ENCODE measurements at regions not wholly inside any gene's neighbourhood (a gene's known extent, or its start where the extent isn't known, plus 50 kb on each side); places are given as distances from the start of the nearest gene placed in this dataset.
"Not testable (repeated sequence)": the region's sequence is repeated elsewhere in the genome, so short reads cannot be mapped to it uniquely, and the experiment has no call there.

GRCh38 chrX:89539150-89539549, 382.6 kb upstream of the TGIF2LX start:
- DNase-seq = not testable (repeated sequence)

GRCh38 chrX:89557146-89557545, 364.6 kb upstream of the TGIF2LX start:
- DNase-seq = not testable (repeated sequence)

GRCh38 chrX:89562079-89562478, 359.6 kb upstream of the TGIF2LX start:
- not testable (repeated sequence) for DNase-seq

DNA sequence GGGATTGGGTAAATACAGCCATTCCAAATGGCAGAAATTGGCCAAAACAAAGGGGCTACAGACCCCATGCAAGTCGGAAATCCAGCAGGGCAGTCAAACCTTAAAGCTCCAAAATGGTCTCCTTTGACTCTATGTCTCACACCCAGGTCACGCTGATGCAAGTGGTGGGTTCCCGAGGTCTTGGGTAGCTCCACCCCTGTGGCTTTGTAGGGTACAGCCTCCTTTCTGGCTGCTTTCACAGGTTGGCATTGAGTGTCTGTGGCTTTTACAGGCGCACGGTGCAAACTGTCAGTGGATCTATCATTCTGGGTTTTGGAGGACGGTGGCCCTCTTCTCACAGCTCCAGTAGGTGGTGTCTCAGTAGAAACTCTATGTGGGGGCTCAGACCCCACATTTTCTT, 358.6 kb upstream of the TGIF2LX start:
- not testable (repeated sequence) for DNase-seq

- not testable (repeated sequence) for DNase-seq
These were observed 353.9 kb upstream of the TGIF2LX start for GRCh38 chrX:89567787-89568186.

DNA sequence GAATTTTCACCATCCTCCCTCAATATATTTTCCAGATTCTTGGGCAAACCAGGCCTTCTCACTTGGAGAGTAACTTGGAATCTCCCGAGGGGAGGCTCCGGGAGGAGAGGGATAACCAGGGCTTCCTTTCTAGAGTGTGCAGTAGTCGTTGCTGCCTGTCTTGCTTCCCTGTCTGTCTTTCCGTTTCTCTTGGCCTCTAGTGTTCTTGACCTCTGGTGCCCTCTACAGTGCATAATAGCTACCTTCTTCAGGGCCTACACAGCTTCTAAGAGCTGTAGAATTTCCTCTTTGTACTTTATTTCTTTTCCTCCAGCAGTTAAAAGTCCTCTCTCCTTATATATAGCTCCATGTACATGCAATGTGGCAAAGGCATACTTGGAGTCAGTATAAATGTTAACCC, 339.8 kb upstream of the TGIF2LX start:
- DNase-seq = not testable (repeated sequence)

- not testable (repeated sequence) for DNase-seq
These were observed 289.9 kb upstream of the TGIF2LX start for GRCh38 chrX:89631858-89632257.

GRCh38 chrX:89635887-89636286, 285.8 kb upstream of the TGIF2LX start:
- DNase-seq = not testable (repeated sequence)

DNA sequence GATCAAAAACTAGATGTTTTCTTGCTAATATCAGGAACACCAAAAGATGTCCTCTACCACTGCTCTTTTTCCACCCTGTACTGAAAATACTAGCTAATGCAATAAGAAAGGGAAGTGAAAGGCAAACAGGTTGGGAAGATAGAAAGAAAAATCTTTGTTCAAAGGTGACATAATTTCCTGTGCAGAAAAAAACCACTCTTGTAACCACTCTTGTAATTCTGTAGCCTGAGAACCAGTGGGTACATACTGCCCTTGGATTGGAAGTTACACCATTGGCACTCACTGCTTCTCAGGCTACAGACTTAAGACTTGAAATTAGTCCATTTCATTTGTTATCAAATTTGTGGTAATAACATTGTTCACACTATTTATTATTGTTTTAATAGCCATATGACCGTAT, 263.0 kb upstream of the TGIF2LX start:
- not testable (repeated sequence) for DNase-seq

GRCh38 chrX:89706481-89706880, 215.2 kb upstream of the TGIF2LX start:
- DNase-seq = not testable (repeated sequence)

DNA sequence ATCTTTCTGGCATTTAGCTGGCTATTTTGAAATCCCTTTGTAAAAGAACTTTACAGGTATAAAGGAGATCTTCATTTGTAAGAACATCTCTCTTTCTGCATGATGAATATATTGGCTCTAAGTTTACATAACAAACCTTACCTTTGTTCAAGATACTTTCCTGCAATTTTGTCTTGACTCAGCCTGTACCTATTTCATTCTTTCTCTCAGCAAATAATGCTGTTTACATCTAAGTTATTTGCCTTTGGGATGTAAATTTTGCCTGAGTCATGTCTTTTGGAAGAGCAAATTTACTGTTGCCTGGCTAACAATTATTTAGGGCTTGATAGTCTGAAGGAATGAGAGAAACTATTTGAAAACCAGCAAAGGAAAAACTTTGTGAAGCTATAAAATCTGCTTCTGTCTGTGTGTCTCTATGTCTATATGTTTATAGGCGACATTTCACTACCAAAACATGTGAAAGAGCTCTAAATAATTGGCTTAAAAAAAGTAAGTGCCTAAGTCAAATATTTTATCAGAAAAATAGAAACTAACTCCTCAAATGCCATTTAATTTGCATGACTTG, 214.3 kb upstream of the TGIF2LX start:
- DNase-seq = not testable (repeated sequence)

DNA sequence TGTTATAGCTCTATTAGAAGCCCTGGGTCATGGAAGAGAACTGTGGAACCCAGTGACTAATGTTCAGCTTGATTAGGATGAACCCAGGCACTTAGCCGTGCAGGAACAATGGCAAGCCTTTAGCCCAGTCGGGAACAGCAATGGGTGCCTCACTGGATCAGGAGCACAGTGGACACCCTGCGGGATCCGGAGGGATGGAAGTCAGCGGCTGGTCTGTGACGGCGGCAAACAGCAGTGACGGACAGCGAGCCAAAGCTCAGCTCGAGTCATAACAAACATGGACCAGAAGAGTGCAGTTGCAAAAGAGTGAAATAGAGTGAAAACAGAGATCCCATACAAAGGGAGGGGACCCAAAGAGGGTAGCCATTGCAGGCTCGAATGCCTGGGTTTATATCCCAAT, 187.3 kb upstream of the TGIF2LX start:
- not testable (repeated sequence) for DNase-seq

- DNase-seq = not testable (repeated sequence)
These were observed 165.2 kb upstream of the TGIF2LX start for GRCh38 chrX:89756466-89756865.

DNA sequence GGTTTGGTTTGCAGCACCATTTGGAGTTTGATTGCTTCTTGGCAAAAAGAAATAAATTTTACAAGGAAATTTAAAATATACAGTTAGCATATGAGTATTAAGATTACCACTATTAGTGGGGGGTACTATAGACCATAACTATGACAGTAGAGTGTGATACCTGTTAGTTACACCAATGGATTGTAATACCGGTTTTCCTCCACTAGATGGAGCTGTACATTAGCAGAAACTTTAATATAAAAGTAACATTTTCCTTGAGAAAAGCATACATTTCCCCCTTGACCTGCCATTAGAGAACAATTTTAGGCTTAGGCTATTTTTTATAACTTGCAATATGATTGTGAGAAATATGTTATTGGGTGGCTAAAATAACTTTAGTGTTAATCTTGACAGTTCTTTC, 163.9 kb upstream of the TGIF2LX start:
- DNase-seq = peak in 1 of 2 experiments; percentile 13

DNA sequence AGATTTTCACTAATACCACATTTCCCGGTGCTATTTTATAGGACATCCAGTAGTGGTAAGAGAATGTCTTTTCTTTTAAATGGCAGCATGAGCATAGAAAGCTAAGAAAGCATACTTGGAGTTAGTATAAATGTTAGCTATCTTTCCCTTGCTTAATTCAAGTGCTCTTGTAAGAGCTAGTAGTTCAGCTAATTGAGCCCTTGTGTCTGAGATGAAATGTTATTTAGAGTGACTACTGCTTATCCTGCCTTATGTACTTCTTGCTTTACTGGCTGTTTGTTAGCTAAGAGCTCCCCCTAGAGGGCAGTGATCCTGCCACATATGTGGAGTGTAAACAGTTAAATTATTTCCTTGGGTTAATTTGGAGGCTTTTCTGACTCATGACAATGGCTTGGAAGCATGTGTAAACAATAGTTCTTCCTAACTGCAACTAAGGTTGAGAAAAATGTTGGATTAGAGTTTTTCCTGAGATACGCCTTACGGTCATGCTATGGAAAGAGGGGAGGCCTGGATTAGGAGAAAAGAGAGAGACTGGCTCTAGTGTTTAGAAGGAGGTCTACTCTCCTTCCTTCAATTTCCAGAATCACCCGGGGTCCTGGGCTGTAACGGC, 162.5 kb upstream of the TGIF2LX start:
- DNase-seq = not testable (repeated sequence)

DNA sequence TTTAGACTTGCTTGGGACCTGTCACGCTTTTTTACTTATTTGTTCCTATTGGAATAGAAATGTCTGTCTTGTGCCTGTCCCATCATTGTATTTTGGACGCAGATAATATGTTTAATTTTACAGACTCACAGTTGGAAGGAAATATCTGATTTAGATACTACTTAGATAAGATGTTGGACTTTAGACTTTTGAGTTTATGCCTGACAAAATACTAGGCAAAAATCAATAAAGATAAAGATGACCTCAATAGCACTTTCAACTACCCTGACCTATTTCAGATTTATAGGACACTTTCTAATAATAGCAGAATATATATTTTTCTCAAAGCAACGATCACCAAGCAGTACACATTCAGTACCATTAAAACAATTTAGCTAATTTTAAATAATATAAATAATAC, 150.1 kb upstream of the TGIF2LX start:
- not testable (repeated sequence) for DNase-seq

DNA sequence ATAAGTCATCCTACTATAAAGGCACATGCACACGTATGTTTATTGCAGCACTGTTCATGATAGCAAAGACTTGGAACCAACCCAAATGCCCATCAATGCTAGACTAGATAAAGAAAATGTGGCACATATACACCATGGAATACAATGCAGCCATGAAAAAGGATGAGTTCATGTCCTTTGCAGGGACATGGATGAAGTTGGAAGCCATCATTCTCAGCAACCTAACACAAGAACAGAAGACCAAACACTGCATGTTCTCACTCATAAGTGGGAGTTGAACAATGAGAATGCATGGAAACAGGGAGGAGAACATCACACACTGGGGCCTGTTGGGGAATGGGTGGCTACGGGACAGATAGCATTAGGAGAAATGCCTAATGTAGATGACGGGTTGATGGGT, 110.3 kb upstream of the TGIF2LX start:
- DNase-seq = not testable (repeated sequence)

DNA sequence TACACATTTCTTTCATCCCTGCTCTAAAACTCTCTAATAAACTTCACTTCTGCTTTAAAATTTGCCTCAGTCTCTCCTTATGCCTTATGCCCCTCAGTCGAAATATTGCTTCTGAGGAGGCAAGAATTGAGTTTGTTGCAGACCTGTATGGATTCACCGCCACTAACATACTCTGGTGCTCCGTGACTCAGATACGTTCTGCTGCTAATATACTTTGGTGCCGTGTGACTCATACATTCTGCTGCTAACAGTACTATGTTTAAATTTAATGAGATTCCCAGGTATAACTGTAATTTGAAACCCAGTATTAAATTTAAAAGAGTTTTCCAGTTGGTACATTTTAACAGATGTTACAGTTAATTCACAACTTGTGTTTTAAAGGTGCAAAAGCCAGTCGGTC, 82.0 kb upstream of the TGIF2LX start:
- DNase-seq = not testable (repeated sequence)

- DNase-seq = peak in 1 of 2 experiments; percentile 14
These were observed 50.0 kb upstream of the TGIF2LX start for GRCh38 chrX:89871662-89872061.

All from NCI-H526 (cell line).